ENCODE measurements at regions not wholly inside any gene's neighbourhood (a gene's known extent, or its start where the extent isn't known, plus 50 kb on each side); places are given as distances from the start of the nearest gene placed in this dataset.
A peak's percentile ranks its signal among the peaks of the same experiment; 100 is the strongest.

DNA sequence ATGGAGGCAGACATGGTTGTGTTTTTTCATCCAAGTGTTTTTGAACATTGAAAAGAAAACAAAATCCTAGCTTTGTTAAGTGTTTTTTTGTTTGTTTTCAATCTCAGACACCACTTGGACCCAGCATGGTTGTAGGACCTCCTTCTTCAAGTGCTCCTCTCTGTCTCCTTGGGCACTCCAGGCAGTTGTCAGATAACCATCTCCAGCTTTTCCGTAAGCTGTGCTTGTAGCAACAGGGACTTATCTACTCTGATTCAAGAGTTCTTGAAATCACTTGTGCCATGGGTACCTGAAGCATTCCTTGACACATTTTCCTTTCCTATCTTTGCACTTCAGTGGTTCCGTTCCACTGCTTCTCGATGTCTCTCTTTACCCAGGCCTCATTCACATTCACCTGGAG is 334.9 kb upstream of the DDX53 start:
- DNase-seq (ENCODE audit: low read depth) = no peak

DNA sequence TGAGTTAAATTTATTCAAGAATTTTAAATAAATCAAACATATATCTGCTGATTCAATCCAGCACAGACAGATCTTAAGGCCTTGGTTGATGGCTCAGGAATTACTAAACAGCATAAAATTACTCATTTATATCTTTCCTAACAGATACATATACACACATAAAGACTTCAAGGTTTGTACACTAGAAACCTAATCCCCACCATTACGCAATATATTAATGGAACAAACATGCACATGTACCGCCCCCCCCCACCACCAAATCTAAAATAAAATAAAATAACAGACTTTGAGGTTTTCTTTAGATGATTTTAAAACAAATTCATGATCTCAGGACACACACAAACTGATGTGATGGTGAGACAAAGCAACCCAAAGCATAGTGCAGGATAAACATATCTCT is 333.9 kb upstream of the DDX53 start:
- DNase-seq (ENCODE audit: low read depth) = no peak

DNA sequence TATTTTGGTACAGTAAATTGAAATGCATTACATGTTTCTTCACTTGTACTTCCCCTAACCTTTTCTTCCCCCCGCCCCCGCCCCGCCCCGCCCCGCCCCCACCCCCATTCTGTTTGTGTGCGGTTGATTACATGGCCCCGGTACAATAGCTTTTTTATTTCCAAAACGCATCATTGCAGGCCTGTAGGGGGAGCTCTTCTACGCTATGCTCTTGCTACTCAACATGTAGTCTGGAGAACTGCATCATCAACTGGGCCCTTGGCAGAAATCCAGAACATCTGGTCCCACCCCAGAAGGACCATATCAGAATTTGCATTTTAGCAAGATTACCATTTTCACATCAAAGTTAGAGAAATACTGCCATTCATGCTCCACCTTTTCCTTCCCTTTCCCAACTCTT is 333.3 kb upstream of the DDX53 start:
- DNase-seq (ENCODE audit: low read depth) = no peak

DNA sequence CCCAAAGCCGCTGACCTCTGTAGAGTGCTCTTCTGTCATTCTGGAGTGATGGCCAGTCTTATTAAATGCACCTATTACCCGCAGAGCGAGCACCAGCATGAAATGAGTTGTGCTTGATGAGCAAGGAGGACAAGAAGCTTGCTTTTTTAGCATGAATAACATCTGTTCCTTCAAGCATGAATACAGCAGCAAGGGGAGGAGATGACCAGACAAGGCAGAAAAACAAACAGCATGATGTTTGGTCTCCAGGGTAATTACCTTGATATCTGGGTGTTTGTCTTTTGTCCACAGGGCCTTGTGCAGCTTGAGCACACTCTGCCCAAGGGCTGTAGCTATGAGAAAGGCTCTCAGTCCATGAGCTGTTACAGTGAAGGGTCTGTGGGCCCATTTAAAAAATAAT is 324.8 kb upstream of the DDX53 start:
- DNase-seq (ENCODE audit: low read depth) = no peak

DNA sequence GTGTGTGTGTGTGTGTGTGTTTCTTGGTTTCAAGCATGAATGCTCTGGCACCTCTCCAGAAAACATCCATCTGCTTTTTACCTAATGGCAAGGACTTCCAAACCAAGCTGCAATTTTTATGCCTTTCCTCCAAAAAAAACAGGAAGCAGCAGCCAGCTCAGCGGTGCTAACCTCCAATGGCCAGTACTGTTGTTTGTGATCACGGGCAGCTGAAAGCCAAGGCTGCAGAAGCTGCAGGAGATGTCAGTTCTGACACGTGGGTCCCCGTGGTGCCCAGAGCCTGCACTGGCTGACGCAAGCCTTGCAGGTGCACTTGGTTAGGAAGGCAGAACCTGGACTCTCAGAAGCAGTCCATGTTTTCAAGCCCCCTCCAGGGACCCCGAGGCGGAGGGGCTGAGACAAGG is 313.6 kb upstream of the DDX53 start:
- no peak for DNase-seq (ENCODE audit: low read depth)

DNA sequence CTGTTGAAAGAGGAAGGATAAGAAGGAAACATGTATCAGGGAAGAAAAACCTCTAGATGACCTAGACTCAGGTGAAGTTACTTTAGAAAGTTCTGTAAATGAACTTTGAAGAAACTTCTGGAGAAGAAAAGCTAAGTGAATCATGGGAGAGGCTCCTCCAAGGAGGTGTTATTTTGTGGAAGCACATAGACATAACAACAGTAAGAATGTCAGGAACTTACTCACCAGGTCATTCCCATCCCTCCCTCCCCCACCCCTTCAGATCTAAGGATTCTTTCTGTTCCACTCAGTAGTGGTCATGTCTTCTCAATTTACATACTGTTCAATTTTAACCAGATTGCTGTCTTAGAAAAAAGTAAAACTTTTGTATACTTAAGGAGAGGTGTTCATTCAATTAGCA is 310.5 kb upstream of the DDX53 start:
- no peak for DNase-seq (ENCODE audit: low read depth)

DNA sequence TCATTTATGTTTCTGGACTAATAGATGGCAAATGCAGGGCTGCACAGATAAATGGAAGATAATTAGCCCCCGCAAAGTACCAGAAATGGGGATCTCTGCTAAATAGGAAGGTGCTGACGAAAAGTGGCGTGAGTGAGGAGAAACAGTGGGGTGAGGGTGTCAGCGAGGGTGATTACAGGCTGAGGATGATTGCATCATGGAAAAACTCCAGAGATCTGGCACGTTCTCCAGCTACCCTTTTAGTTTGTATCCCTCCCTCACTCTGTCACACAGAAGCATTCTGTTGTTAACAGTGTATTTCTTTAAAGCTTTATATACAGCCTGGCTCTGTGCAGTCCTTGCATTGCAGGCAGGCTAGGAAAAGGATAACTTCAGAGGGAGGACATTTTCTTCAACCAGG is 309.6 kb upstream of the DDX53 start:
- DNase-seq (ENCODE audit: low read depth) = no peak

DNA sequence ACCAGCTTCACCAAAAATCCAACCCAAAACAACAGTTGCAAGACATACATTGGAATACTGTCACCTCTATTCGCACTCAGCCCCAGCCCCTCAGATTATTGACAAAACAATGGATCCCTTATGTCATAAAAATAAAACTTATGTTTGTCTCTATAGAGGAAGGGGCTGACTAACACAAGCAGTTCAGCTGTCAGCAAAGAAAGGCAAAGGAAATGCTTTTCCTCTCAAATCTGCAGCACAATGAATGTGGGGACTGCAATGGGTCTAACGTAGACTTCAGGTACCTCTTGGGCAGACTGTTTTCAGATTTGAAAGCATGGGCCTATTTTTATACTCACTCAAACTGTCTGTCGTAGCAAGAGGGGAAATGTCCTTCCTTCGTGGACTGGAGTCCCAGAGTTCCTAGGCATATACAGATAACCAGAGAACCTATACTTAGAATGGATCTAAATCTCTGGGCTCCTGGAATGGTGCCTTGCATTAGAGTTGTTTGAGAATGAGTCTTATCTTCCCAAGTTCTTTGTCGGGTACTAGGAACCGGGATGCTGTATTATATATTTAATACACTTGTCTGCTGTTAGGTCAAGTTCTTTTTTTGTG is 307.7 kb upstream of the DDX53 start:
- DNase-seq (ENCODE audit: low read depth) = no peak

DNA sequence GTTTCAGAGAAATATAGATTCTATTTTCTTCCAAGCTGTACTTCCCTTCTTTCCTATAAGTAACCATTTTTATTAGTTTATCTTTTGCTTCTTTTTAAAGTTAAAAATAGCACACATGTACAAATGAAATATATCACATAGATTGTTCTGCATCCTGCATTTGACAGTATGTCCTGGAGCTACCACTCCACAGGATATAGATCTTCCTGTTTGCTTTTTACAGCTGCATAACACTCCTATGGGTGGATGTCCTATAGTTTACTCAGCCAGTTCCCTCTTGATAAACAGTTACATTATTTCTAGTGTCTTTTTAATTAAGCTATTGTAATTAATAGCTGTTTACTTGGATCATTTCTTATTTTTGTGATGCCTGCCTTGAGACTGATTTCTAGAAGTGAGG is 301.6 kb upstream of the DDX53 start:
- DNase-seq (ENCODE audit: low read depth) = no peak

DNA sequence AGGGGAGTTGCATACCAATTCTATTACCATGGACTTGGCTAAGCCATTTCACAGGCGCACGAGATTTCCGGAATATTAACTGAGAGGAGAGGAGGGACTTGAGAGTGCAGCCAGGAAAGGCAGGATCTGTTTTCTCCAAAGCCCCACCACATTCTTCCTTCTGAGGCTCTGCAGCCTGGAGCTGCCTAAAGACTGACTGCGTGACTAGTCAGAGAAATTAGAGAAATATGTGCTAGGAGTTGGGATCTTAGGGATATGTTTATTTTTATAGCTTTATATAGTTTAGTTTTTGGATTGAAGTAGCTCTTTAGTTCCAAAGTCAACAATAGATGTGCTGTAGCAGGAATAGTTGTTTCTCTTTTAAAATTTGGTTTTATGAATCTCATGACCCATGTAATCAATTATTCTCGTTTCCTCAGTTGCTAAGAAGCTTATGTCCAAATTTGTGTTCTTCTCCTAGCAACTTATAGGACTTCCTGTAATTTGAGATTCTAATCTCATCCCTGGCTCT is 300.1 kb upstream of the DDX53 start:
- no peak for DNase-seq (ENCODE audit: low read depth)

DNA sequence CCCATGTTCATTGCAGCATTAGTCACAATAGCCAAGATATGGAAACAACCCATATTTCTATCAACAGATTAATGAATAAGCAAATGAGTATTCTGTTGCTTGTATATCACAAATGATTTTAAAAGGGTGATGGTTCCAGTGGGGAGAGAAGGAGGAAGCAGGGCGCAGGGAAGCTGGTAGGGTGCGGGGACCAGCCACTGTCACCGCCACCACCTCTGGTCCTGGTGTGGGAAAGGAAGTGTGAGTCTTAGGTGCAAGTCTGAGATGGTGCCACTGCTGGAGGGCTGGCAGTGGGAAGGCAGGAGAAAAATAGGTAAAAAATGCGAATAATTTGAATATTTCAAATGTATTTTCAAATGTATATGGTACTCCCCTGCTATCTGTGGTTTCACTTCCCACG is 286.8 kb upstream of the DDX53 start:
- no peak for DNase-seq (ENCODE audit: low read depth)

DNA sequence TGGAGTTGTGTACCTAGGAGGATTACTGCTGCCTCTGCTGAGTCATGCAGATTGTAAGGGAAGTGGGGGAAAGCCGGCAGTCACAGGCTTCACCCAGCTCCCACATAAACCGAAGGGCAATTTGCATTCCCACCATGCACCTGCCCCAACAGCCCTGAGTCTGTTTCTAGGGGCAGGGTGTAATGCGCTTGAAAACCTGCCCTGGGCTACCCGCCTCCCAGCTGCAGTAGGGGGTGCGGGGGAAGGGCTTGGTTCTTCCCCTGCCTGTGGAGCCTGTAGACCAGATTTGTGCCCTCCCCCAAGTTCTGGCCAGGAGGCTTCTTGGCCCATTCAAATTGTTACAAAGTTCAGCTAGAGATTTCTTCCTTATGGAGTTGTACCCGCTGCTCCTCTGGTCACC is 269.2 kb upstream of the DDX53 start:
- no peak for DNase-seq (ENCODE audit: low read depth)

DNA sequence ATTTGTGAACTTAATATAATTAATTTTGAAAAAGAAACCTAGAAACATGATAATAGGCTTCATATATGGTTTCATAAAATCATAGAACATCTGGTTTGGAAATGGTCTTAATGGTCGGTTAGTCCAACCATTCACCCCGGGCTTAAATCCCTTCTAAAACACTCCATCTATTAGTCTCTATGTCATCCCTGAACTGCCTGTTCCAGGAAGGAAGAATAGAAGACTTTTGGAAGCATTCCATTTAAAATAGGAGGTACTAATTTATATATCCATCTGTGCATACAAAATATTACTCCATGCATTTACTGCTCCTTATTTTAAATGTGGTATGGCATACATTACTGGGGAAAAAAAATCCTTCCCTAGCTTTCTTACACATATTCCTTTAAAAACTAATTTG is 262.2 kb upstream of the DDX53 start:
- no peak for DNase-seq (ENCODE audit: low read depth)

DNA sequence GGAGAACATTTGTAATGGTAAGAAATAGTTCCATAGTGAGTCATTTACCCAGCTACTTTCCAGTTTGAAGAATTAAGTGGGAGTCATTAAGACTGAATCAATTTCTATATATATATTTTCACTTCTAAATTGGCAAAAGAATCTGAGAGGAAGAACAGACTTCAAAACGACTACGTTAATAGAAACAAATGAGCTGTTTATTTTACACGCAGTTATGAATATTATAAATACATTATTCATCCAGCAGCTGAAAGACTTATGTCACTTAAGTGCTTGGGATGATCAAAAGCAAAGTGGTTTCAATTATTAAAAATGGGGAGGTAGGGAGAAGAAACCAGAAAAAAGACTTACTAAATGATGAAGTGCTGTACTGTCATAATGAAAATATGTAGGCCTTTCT is 260.5 kb upstream of the DDX53 start:
- no peak for DNase-seq (ENCODE audit: low read depth)

DNA sequence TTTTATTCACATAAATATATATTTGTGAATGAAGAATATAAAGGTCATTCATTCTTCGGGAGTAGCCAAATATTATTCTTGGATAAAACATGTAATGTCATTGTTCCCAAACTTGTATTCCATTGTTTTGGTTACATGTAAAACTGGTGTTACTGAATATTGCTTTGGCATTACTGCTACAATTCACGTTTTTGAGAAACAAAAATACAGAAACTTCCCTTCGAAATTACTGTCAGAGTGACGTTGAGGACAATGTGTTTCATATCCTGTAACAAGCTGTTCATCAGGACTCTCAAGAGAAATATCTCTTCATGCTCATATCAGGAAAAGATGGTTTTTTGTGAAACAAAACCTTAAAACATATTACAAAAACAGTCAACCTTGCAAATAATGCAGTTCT is 258.9 kb upstream of the DDX53 start:
- no peak for DNase-seq (ENCODE audit: low read depth)

DNA sequence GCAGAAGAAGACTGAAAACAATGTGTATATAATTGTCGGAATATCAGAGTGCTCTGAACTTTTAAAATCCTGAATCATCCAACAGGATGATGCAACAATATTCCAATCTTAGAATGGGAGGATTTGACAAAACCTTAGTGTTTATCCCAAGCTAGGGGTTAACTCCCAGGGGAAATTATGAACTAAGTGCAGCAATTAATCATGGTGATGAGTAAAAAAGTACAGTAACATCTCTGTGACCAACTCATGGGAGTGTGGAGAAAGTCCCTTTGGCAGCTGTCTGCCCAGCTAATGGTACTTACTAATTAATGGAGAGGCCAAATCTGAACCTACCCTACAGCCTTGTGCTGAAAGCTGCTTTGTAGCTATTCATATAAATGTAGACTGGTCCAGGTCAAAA is 257.6 kb upstream of the DDX53 start:
- DNase-seq (ENCODE audit: low read depth) = no peak

DNA sequence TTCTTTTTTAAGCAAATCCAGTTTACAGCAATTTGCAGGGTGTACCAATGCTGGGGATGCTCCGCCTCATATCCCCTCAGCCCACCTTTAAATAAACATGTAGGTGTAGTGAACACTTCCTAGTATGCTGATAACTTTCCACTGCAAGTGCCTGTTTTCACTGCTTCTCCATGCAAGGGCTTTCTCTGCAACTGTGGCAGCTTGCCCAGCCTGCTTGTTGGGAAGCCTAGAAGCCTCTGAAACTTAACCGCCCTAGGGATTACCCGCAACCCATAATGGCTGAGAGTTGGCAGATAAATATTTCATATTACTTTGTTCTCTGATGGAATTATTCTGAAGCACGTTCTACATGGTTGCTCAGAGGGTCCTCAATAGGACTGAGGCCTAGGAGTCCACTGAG is 253.7 kb upstream of the DDX53 start:
- no peak for DNase-seq (ENCODE audit: low read depth)

DNA sequence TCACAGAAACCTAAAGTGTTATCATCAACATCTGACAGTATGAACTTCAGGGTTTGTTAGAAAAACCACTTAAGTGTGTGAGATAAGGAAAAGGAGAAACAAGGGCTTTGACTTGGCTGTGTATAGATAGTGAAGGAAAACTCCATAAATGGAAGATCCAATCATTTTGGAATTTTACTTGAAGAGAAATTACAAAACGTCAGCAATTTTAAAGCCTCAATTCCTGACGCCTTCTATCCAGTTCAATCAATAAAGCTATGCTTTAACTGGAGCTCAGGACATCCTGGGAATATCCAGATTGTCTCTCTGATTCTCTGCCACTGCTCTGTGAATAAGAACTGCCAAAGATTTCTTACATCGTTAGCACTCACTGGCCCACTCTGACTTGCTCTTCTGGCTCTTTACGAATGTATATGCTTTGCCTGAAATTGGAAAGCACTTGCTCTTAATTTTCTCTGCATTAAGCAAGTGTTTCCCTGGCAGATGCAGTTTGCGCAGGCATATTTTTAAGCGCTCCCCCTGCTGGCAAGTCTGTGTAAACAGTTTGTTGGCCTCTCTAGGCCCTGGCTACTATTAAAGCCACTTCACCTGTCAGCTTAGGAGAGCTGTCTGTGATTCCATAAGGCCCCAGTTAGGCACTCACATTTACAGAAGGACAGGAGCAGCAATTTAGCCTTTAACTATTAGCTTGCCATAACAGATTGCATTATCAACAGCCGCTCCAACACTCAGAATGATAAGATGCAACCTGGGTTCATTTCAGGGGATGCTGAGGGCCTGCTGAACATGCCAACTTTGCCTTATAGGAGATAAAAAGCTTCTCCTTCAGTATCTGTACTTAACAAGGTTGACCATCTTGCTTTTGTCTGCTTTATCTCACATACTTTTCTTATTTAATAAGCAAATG is 251.4 kb upstream of the DDX53 start:
- DNase-seq (ENCODE audit: low read depth) = peak; percentile 1

DNA sequence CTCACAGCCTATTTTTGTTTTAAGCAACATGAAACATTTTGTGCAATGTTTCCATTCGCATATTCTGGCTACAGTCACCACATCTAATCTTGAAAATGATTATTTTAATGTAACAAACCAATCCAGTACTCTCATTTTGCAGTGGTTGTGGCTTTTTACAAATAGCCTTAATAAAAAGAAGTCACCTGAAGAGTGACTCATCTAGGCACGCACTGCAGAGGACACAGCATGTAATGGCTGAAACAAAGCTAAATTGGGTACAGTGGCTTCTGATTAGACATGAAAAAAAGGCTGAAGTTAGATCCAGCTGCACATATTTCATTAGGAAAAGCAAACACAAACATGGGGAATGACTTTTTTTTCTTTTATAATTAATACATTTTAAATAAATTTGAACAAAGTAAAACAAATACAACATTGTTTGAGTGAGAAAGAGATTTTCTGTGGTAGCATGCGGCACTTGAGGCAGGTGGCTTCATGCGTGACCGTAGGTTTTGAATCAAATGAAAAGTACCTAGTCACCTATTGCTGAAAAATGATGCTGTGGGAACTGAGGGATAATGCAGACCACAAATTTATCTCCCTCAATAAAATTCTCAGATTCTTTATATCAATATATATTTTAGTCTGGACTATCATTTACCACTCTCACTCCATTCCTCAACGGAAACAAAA is 240.8 kb upstream of the DDX53 start:
- DNase-seq (ENCODE audit: low read depth) = no peak

DNA sequence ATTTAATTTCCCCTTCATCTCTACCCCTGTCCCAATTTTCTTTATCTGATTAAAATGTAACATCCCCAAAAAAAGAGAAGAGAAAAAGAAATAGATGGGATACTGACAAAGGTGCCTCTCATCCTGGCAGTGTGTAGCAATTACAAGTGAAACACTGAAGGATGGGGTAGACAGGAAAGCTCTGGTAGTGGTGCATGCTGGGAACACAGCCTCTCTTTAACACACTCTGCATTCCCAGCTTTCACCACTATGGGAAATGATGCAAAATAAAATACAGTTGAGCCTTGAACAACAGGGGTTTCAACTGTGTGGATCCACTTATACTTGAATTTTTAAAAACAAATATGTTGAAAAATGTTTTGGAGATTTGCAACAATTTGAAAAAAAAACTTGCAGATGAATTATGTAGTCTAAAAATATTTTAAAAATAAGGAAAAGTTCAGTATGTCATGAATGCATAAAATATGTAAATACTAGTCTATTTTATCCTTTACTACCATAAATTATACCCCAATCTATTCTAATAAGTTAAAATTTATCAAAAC is 239.2 kb upstream of the DDX53 start:
- no peak for DNase-seq (ENCODE audit: low read depth)

DNA sequence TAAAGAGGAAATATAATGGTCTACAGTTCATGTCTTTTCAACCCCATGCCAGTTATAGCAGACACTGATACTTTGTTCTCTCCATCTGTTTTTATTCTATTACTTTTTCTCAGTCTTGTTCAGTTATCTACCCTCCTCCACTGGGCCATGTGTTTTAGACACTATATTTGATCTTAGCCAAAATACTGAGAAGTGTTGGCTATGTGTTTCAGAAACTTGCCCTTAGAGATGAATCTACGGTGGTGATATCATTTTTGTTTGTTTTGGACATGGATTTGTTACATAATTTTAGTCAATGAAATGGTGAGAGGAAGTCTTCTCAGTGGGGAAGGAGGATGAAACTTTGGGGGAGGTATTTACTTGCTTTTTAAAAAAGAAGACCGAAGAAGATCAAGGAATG is 211.5 kb upstream of the DDX53 start:
- DNase-seq (ENCODE audit: low read depth) = no peak

DNA sequence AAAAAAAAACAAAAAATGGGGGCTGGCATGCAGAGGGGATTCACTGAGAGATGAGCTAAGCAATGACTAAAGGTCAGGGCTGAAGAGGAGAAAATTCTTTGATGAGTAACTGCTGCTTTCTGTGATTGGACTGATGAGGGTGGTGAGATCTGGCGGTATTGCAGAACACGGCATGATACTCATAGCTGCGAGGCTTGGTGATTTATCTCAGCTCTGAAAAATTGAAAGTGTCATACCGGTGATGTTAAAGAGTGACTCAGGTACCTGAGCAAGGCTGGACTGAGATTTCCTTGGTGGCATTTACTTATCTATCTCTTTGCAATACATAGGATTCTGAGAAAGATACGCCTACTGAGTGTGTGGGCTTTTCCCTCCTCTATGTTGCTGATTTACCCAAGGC is 204.1 kb upstream of the DDX53 start:
- no peak for DNase-seq (ENCODE audit: low read depth)

DNA sequence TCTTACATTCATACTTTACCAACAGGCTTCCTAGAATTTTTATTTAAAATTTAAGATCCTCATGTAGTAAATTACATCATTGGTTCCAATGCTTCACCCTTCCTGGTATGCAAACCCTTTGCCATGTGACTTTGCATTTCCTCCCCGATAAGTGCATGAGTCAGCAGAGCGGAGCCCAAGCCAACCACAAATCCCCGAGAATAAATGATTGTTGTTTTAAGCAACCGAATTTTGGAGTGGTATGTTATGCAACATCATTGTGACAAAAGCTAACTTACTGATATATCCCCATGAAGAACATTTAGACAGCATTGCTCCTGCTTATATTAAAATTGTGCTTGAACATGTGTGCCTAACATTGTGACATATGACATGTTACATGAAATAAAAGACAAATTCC is 199.4 kb upstream of the DDX53 start:
- no peak for DNase-seq (ENCODE audit: low read depth)

Data from stimulated activated CD8-positive, alpha-beta memory T cell treated with anti-CD3 and anti-CD28 coated beads, Interleukin-7, amount 100 ng/mL, for 24 hours (primary cell).